Liver (tissue), 8 donors: ENCODE measurements at regions not wholly inside any gene's neighbourhood (a gene's known extent, or its start where the extent isn't known, plus 50 kb on each side); places are given as distances from the start of the nearest gene placed in this dataset.
"Not testable (repeated sequence)": the region's sequence is repeated elsewhere in the genome, so short reads cannot be mapped to it uniquely, and the experiment has no call there.

Experiments
- DNase-seq: peaks from one replicate; pipeline ENCODE4 v3.0.0-alpha.2; 2017; ENCODE audit warnings: low spot score
- H3K27ac ChIP-seq, 2 donors: one replicate each; pipeline ENCODE4 v1.7.0; 2013; ENCODE audit warnings: inconsistent platforms in 2 of 2, low read length in 2 of 2, control low read depth in 1 of 2, low read depth in 1 of 2, mild to moderate bottlenecking in 1 of 2
- H3K27me3 ChIP-seq, 4 donors: one replicate each; pipeline versions ENCODE4 v1.6.1 to v1.7.0; 2013; ENCODE audit warnings: low read length in 3 of 4, inconsistent platforms in 1 of 4, mild to moderate bottlenecking in 1 of 4, moderate library complexity in 1 of 4; ENCODE audit not compliant: control insufficient read depth in 4 of 4, insufficient read depth in 4 of 4
- H3K36me3 ChIP-seq, 4 donors: one replicate each; pipeline versions ENCODE4 v1.6.1 to v1.7.0; 2013; ENCODE audit warnings: low read length in 3 of 4, mild to moderate bottlenecking in 3 of 4, low read depth in 1 of 4, moderate library complexity in 1 of 4; ENCODE audit not compliant: control insufficient read depth in 4 of 4, insufficient read depth in 3 of 4
- H3K4me1 ChIP-seq, 4 donors: one replicate each; pipeline versions ENCODE4 v1.6.1 to v1.7.0; 2013; ENCODE audit warnings: low read length in 3 of 4, mild to moderate bottlenecking in 3 of 4, moderate library complexity in 1 of 4; ENCODE audit not compliant: control insufficient read depth in 4 of 4, insufficient read depth in 4 of 4
- H3K4me3 ChIP-seq, 3 donors: one replicate each; pipeline versions ENCODE4 v1.6.1 to v1.7.0; 2013; ENCODE audit warnings: low read length in 3 of 3, control low read depth in 1 of 3, low read depth in 1 of 3, mild to moderate bottlenecking in 1 of 3
- H3K9ac ChIP-seq, 2 donors: one replicate each; pipeline ENCODE4 v1.7.0; 2013; ENCODE audit warnings: low read length in 2 of 2, mild to moderate bottlenecking in 2 of 2, moderate library complexity in 2 of 2, control low read depth in 1 of 2, low read depth in 1 of 2
- H3K9me3 ChIP-seq, 4 donors: one replicate each; pipeline versions ENCODE4 v1.6.1 to v1.7.0; 2013; ENCODE audit warnings: low read length in 3 of 4; ENCODE audit not compliant: control insufficient read depth in 4 of 4
- ATF3 ChIP-seq: IDR thresholded peaks from 2 replicates; pipeline ENCODE4 v1.6.1; 2016; ENCODE audit warnings: antibody characterized with exemption
- EGR1 ChIP-seq, 2 donors: IDR thresholded peaks; 2 replicates each; pipeline ENCODE4 v1.6.1; 2016 to 2018; ENCODE audit warnings: antibody characterized with exemption in 2 of 2, low read depth in 2 of 2
- FOXA1 ChIP-seq: IDR thresholded peaks from 2 replicates; pipeline ENCODE4 v1.6.1; 2016; ENCODE audit warnings: antibody characterized with exemption
- FOXA2 ChIP-seq: IDR thresholded peaks from 2 replicates; pipeline ENCODE4 v1.6.1; 2016; ENCODE audit warnings: antibody characterized with exemption
- GABPA ChIP-seq, 2 donors: IDR thresholded peaks in 1 of 2; conservative IDR thresholded peaks in 1 of 2; 2 replicates each; pipeline ENCODE4 v1.6.1; 2016; ENCODE audit warnings: antibody characterized with exemption in 2 of 2, mild to moderate bottlenecking in 1 of 2, moderate library complexity in 1 of 2
- HNF4A ChIP-seq, 2 donors: conservative IDR thresholded peaks; 2 replicates each; pipeline ENCODE4 v1.6.1; 2016; ENCODE audit warnings: antibody characterized with exemption in 2 of 2, mild to moderate bottlenecking in 2 of 2
- HNF4G ChIP-seq: IDR thresholded peaks from 2 replicates; pipeline ENCODE4 v1.6.1; 2016; ENCODE audit warnings: antibody characterized with exemption
- JUND ChIP-seq, 2 donors: IDR thresholded peaks; 2 replicates each; pipeline ENCODE4 v1.6.1; 2016; ENCODE audit warnings: antibody characterized with exemption in 2 of 2
- MAX ChIP-seq: IDR thresholded peaks from 2 replicates; pipeline ENCODE4 v1.6.1; 2016; ENCODE audit warnings: antibody characterized with exemption
- NR2F2 ChIP-seq: IDR thresholded peaks from 2 replicates; pipeline ENCODE4 v1.6.1; 2016; ENCODE audit warnings: antibody characterized with exemption
- RAD21 ChIP-seq, 2 donors: IDR thresholded peaks; 2 replicates each; pipeline ENCODE4 v1.6.1; 2016; ENCODE audit warnings: antibody characterized with exemption in 2 of 2, mild to moderate bottlenecking in 2 of 2
- REST ChIP-seq: IDR thresholded peaks from 2 replicates; pipeline ENCODE4 v1.6.1; 2016; ENCODE audit warnings: antibody characterized with exemption, mild to moderate bottlenecking
- RXRA ChIP-seq, 2 donors: IDR thresholded peaks; 2 replicates each; pipeline ENCODE4 v1.6.1; 2017 to 2018; ENCODE audit warnings: antibody characterized with exemption in 2 of 2, mild to moderate bottlenecking in 1 of 2
- TAF1 ChIP-seq: conservative IDR thresholded peaks from 2 replicates; pipeline ENCODE4 v1.6.1; 2016; ENCODE audit warnings: antibody characterized with exemption, mild to moderate bottlenecking
- YY1 ChIP-seq: IDR thresholded peaks from 2 replicates; pipeline ENCODE4 v1.6.1; 2016; ENCODE audit warnings: antibody characterized with exemption, mild to moderate bottlenecking
- WGBS: extraction: QIAGEN DNeasy Blood & Tissue Kit; methylation state at CpG from one replicate; pipeline ENCODE4 v1.1.7; 2013; 5-methylcytosine and 5-hydroxymethylcytosine counted together
- TF ChIP-seq, protein P1 (sequence below): fragments of 150-350 bp; IDR thresholded peaks from 2 replicates; pipeline ENCODE4 v1.5.1; 2017; ENCODE audit warnings: improper control_type of control experiment, low read depth, low read length; ENCODE audit not compliant: missing input control
- donor health status: healthy.
- donor health status: healthy.
- donor health status: healthy.
- donor health status: healthy.
- donor health status: healthy.

DNA sequence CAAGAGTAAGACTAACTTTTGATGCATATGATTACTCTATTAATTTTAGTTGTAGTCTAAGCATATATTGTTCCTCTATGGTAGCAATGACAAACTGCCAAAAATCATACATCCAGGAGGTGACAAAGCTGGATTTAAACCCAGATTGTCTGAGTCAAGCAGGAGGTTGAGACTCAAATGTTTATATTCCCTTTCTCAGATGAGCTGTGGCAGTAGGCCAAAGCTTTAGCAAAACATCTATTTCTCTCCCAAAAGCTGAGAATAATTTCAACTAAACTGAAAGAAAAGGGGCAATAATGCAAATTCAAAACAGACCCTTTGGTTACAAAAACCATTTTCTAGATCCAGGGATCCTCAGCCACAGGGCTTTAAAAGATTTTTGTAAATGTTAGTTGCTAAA lies 173.6 kb downstream of the SEC23A start:
- H3K36me3 ChIP-seq = no peaks in the 10 kb centered on the region
- H3K27me3 ChIP-seq = no peaks in the 10 kb centered on the region
- no peak overlapping the region for H3K9ac ChIP-seq
- TF ChIP-seq ATF3 (no peak), TAF1 (no peak), RXRA (IDR thresholded peaks at IDR 0.05) (no peak), MAX (no peak), HNF4G (no peak), GABPA (IDR thresholded peaks at IDR 0.05 in 1 of 2, conservative IDR thresholded peaks at IDR 0.05 in 1 of 2) (no peak), JUND (IDR thresholded peaks at IDR 0.05) (no peak), YY1 (no peak), FOXA1 (no peak), HNF4A (conservative IDR thresholded peaks at IDR 0.05) (no peak), NR2F2 (no peak), REST (no peak), EGR1 (IDR thresholded peaks at IDR 0.05; ENCODE audit: low read depth in 2 of 2) (no peak), RAD21 (IDR thresholded peaks at IDR 0.05) (no peak), FOXA2 (no peak)
- TF ChIP-seq, protein P1, sequence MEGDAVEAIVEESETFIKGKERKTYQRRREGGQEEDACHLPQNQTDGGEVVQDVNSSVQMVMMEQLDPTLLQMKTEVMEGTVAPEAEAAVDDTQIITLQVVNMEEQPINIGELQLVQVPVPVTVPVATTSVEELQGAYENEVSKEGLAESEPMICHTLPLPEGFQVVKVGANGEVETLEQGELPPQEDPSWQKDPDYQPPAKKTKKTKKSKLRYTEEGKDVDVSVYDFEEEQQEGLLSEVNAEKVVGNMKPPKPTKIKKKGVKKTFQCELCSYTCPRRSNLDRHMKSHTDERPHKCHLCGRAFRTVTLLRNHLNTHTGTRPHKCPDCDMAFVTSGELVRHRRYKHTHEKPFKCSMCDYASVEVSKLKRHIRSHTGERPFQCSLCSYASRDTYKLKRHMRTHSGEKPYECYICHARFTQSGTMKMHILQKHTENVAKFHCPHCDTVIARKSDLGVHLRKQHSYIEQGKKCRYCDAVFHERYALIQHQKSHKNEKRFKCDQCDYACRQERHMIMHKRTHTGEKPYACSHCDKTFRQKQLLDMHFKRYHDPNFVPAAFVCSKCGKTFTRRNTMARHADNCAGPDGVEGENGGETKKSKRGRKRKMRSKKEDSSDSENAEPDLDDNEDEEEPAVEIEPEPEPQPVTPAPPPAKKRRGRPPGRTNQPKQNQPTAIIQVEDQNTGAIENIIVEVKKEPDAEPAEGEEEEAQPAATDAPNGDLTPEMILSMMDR = no peak
- H3K4me3 ChIP-seq = no peak overlapping the region
- H3K27ac ChIP-seq = no peak overlapping the region
- DNase-seq = no peak
- no peaks in the 10 kb centered on the region for H3K4me1 ChIP-seq
- no peaks in the 10 kb centered on the region for H3K9me3 ChIP-seq

DNA sequence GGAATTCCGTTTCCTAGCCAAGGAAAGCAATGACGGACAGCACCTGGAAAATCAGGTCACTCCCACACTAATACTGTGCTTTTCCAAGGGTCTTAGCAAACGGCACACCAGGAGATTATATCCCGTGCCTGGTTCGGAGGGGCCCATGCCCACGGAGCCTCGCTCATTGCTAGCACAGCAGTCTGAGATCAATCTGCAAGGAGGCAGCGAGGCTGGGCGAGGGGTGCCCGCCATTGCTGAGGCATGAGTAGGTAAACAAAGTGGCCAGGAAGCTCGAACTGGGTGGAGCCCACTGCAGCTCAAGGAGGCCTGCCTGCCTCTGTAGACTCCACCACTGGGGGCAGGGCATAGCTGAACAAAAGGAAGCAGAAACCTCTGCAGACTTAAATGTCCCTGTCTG lies 181.1 kb downstream of the SEC23A start:
- not testable (repeated sequence) for H3K27ac ChIP-seq, H3K9ac ChIP-seq, DNase-seq, H3K9me3 ChIP-seq, H3K4me1 ChIP-seq, H3K27me3 ChIP-seq, H3K36me3 ChIP-seq, H3K4me3 ChIP-seq
- 90% methylated on average over 11 of the region's 11 CpGs for WGBS
